ENCODE measurements at regions not wholly inside any gene's neighbourhood (a gene's known extent, or its start where the extent isn't known, plus 50 kb on each side); places are given as distances from the start of the nearest gene placed in this dataset.

GRCh38 chr10:3238115-3238871, 65.7 kb upstream of the PITRM1 start:
- Histone ChIP-seq H3K27ac (peak overlapping the region in 1 of 2 donors; percentile 37), H3K4me3 (peak overlapping the region; percentile 42)
- no peak for TF ChIP-seq CTCF (IDR thresholded peaks at IDR 0.05)
- no peak for DNase-seq (ENCODE audit: low spot score)

GRCh38 chr10:3237530-3237929, 64.9 kb upstream of the PITRM1 start:
- Histone ChIP-seq H3K4me3 (no peak overlapping the region), H3K27ac (peak overlapping the region in 1 of 2 donors; percentile 37)
- DNase-seq (ENCODE audit: low spot score), result no peak
- TF ChIP-seq CTCF (IDR thresholded peaks at IDR 0.05), result no peak

- Histone ChIP-seq H3K27ac (no peak overlapping the region), H3K4me3 (no peak overlapping the region)
- no peak for TF ChIP-seq CTCF (IDR thresholded peaks at IDR 0.05)
- DNase-seq (ENCODE audit: low spot score), result no peak
Measured at GRCh38 chr10:3236644-3237404, 64.2 kb upstream of the PITRM1 start.

DNA sequence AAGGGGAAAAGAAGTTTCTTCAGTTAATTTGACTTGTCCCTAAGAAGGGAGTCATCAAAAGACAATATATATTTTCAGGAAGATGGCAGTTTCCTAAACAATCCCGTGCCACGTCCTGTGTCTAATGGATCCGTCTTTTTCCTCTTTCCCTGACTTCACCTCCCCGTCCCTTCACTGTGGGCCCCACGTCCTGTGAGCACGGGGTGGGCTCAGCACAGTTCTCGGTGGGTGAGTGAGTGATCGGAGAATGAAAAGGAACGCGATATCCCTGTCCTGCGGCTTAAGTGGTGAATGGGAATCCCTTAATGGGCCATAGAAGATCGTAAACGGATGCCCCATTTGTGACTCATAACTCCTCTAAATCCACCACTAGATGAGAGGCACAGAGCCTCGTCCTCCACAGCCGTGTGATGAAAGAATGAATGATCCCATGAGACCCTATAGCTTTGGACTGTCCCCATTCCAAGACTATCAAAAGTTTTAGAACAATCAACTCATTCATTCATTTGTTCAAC, 63.5 kb upstream of the PITRM1 start:
- H3K27ac ChIP-seq, result no peak overlapping the region
- no peak overlapping the region for H3K4me3 ChIP-seq
- TF ChIP-seq CTCF (IDR thresholded peaks at IDR 0.05), result no peak
- DNase-seq (ENCODE audit: low spot score), result no peak

- no peak for TF ChIP-seq CTCF (IDR thresholded peaks at IDR 0.05)
- H3K27ac ChIP-seq, result no peak overlapping the region
- DNase-seq (ENCODE audit: low spot score), result no peak
- no peak overlapping the region for H3K4me3 ChIP-seq
Measured at GRCh38 chr10:3235395-3235794, 62.8 kb upstream of the PITRM1 start.

- H3K27ac ChIP-seq, result no peak overlapping the region
- no peak for TF ChIP-seq CTCF (IDR thresholded peaks at IDR 0.05)
- no peak for DNase-seq (ENCODE audit: low spot score)
- H3K4me3 ChIP-seq, result no peak overlapping the region
Measured at GRCh38 chr10:3233486-3233990, 61.0 kb upstream of the PITRM1 start.
